HEK293T (cell line): ENCODE measurements at regions not wholly inside any gene's neighbourhood (a gene's known extent, or its start where the extent isn't known, plus 50 kb on each side); places are given as distances from the start of the nearest gene placed in this dataset.

ENCODE experiments used
- ARNT ChIP-seq: fragments of 450-650 bp; IDR thresholded peaks from 2 replicates; pipeline ENCODE4 v1.6.1; 2017; ENCODE audit warnings: mild to moderate bottlenecking
- ELF4 ChIP-seq: fragments of 450-650 bp; IDR thresholded peaks from 2 replicates; pipeline ENCODE4 v1.6.1; 2017; ENCODE audit warnings: antibody characterized with exemption
- FOXA1 ChIP-seq: fragments of 450-650 bp; IDR thresholded peaks from 2 replicates; pipeline ENCODE4 v1.6.1; 2016; ENCODE audit warnings: mild to moderate bottlenecking
- FOXK2 ChIP-seq: fragments of 450-650 bp; IDR thresholded peaks from 2 replicates; pipeline ENCODE4 v1.6.1; 2016; ENCODE audit warnings: mild to moderate bottlenecking
- HDGF ChIP-seq: fragments of 450-650 bp; IDR thresholded peaks from 2 replicates; pipeline ENCODE4 v1.6.1; 2017; ENCODE audit warnings: antibody characterized with exemption, borderline replicate concordance
- L3MBTL2 ChIP-seq: fragments of 450-650 bp; conservative IDR thresholded peaks from 2 replicates; pipeline ENCODE4 v1.6.1; 2016; ENCODE audit warnings: mild to moderate bottlenecking
- SP1 ChIP-seq: fragments of 450-650 bp; IDR thresholded peaks from 2 replicates; pipeline ENCODE4 v1.6.1; 2017
- TARDBP ChIP-seq: fragments of 450-650 bp; IDR thresholded peaks from 2 replicates; pipeline ENCODE4 v1.6.1; 2016

- TF ChIP-seq ELF4 (no peak), FOXA1 (no peak), ARNT (no peak), TARDBP (no peak), FOXK2 (no peak), SP1 (no peak), HDGF (no peak), L3MBTL2 (no peak)
Observed at GRCh38 chr6:63149730-63150129, 61.5 kb upstream of the FKBP1C start.
